GM23338 (cell line): ENCODE measurements at regions not wholly inside any gene's neighbourhood (a gene's known extent, or its start where the extent isn't known, plus 50 kb on each side); places are given as distances from the start of the nearest gene placed in this dataset.

Experiments
- ATAC-seq: fragments of 200-7000 bp; cut with Tn5 transposase; 3 replicates; pipeline ENCODE4 v1.9.1; 2020
- DNase-seq: peaks from one replicate; pipeline ENCODE4 v3.0.0-alpha.2; 2015; ENCODE audit warnings: low spot score
- H2AFZ ChIP-seq: fragments of 200-600 bp; sonication (generic); 2 replicates; pipeline ENCODE4 v1.8.0; 2016; ENCODE audit warnings: antibody characterized with exemption, mild to moderate bottlenecking, moderate library complexity
- H3F3A ChIP-seq: fragments of 200-600 bp; sonication (generic); replicated peaks from 2 replicates; pipeline ENCODE4 v1.8.0; 2017; ENCODE audit warnings: antibody characterized with exemption, mixed run types, low read depth
- H3K27ac ChIP-seq: fragments of 200-600 bp; sonication (generic); 2 replicates; pipeline ENCODE4 v1.6.1; 2016; ENCODE audit warnings: low read depth
- H3K27me3 ChIP-seq: fragments of 200-600 bp; sonication (generic); 2 replicates; pipeline ENCODE4 v1.8.0; 2016; ENCODE audit warnings: mild to moderate bottlenecking, mixed run types, moderate library complexity; ENCODE audit not compliant: insufficient read depth
- H3K36me3 ChIP-seq: fragments of 200-600 bp; sonication (generic); 2 replicates; pipeline ENCODE4 v1.8.0; 2016; ENCODE audit warnings: mild to moderate bottlenecking; ENCODE audit not compliant: insufficient read depth
- H3K4me1 ChIP-seq: fragments of 200-600 bp; sonication (generic); 2 replicates; pipeline ENCODE4 v1.8.0; 2016; ENCODE audit warnings: mild to moderate bottlenecking, moderate library complexity; ENCODE audit not compliant: insufficient read depth
- H3K4me2 ChIP-seq: fragments of 200-600 bp; sonication (generic); 2 replicates; pipeline ENCODE4 v1.7.1; 2017; ENCODE audit warnings: mixed run types
- H3K4me3 ChIP-seq: fragments of 200-600 bp; sonication (generic); 2 replicates; pipeline ENCODE4 v1.6.1; 2016; ENCODE audit warnings: mixed run types
- H3K79me2 ChIP-seq: fragments of 200-600 bp; sonication (generic); replicated peaks from 2 replicates; pipeline ENCODE4 v1.8.0; 2017; ENCODE audit warnings: mild to moderate bottlenecking; ENCODE audit not compliant: insufficient read depth
- H3K9me2 ChIP-seq: fragments of 200-600 bp; sonication (generic); 2 replicates; pipeline ENCODE4 v1.8.0; 2017; ENCODE audit not compliant: insufficient read depth
- H4K20me1 ChIP-seq: fragments of 200-600 bp; sonication (generic); replicated peaks from 2 replicates; pipeline ENCODE4 v1.8.0; 2017; ENCODE audit warnings: mild to moderate bottlenecking; ENCODE audit not compliant: insufficient read depth
- H3K27ac Mint-ChIP-seq: 2 replicates; pipeline ENCODE4 v1.8.0; 2020; ENCODE audit warnings: inconsistent platforms, mild to moderate bottlenecking, moderate library complexity, mixed read lengths
- H3K27me3 Mint-ChIP-seq: 3 replicates; pipeline ENCODE4 v1.8.0; 2022; ENCODE audit warnings: low read depth, mild to moderate bottlenecking, moderate library complexity, mixed read lengths, inconsistent platforms; ENCODE audit not compliant: insufficient read depth, poor library complexity
- H3K36me3 Mint-ChIP-seq: 3 replicates; pipeline ENCODE4 v1.8.0; 2021; ENCODE audit warnings: low read depth, mild to moderate bottlenecking, inconsistent platforms, moderate library complexity, mixed read lengths
- H3K4me1 Mint-ChIP-seq: 3 replicates; pipeline ENCODE4 v1.8.0; 2020; ENCODE audit warnings: mild to moderate bottlenecking, inconsistent platforms, mixed read lengths
- H3K4me3 Mint-ChIP-seq: 3 replicates; pipeline ENCODE4 v1.8.0; 2021; ENCODE audit warnings: moderate library complexity, mild to moderate bottlenecking, inconsistent platforms, mixed read lengths
- H3K9me3 Mint-ChIP-seq: 3 replicates; pipeline ENCODE4 v1.8.0; 2020; ENCODE audit warnings: moderate library complexity, mild to moderate bottlenecking, inconsistent platforms, mixed read lengths
- CREB1 ChIP-seq: fragments of 250-450 bp; sonication (Bioruptor Pico); IDR thresholded peaks from 2 replicates; pipeline ENCODE4 v1.5.0; 2020; ENCODE audit warnings: low read depth, mild to moderate bottlenecking, moderate library complexity
- CTCF ChIP-seq, 2 experiments: fragments of 200-600 bp in 1 of 2; sonication (generic) in 1 of 2; conservative IDR thresholded peaks; 2 replicates each; pipeline versions ENCODE4 v1.5.1 to v1.6.1; 2016 to 2017; ENCODE audit warnings: antibody characterized with exemption in 2 of 2, low read depth in 2 of 2, mild to moderate bottlenecking in 2 of 2, moderate library complexity in 1 of 2
- ETS1 ChIP-seq: IDR thresholded peaks from 2 replicates; pipeline ENCODE4 v1.6.1; 2016; ENCODE audit warnings: antibody characterized with exemption
- EZH2 ChIP-seq: fragments of 200-600 bp; sonication (generic); IDR thresholded peaks from one replicate; pipeline ENCODE4 v1.8.0; 2017; ENCODE audit warnings: antibody characterized with exemption, mild to moderate bottlenecking, low read depth; ENCODE audit not compliant: unreplicated experiment
- EZH2phosphoT487 ChIP-seq: fragments of 200-600 bp; sonication (generic); IDR thresholded peaks from one replicate; pipeline ENCODE4 v1.8.1; 2018; ENCODE audit warnings: antibody characterized with exemption; ENCODE audit not compliant: unreplicated experiment
- JUNB ChIP-seq: IDR thresholded peaks from one replicate; pipeline ENCODE4 v1.6.1; 2016; ENCODE audit warnings: antibody characterized with exemption; ENCODE audit not compliant: unreplicated experiment
- NANOG ChIP-seq: IDR thresholded peaks from 2 replicates; pipeline ENCODE4 v1.6.1; 2016; ENCODE audit warnings: antibody characterized with exemption, borderline replicate concordance
- POLR2AphosphoS5 ChIP-seq: IDR thresholded peaks from 2 replicates; pipeline ENCODE4 v1.6.1; 2016; ENCODE audit warnings: antibody characterized with exemption, low read depth
- REST ChIP-seq: IDR thresholded peaks from one replicate; pipeline ENCODE4 v1.6.1; 2018; ENCODE audit warnings: antibody characterized with exemption; ENCODE audit not compliant: unreplicated experiment
- STAT1 ChIP-seq: IDR thresholded peaks from one replicate; pipeline ENCODE4 v1.6.1; 2016; ENCODE audit warnings: antibody characterized with exemption; ENCODE audit not compliant: unreplicated experiment
- ZNF114 ChIP-seq: fragments of 250-450 bp; sonication (Bioruptor Pico); IDR thresholded peaks from 2 replicates; pipeline ENCODE4 v1.5.0; 2020; ENCODE audit warnings: mild to moderate bottlenecking, moderate library complexity
- ZNF331 ChIP-seq: fragments of 250-450 bp; sonication (Bioruptor Pico); IDR thresholded peaks from 2 replicates; pipeline ENCODE4 v1.5.0; 2020; ENCODE audit warnings: low read depth, mild to moderate bottlenecking, moderate library complexity
- ZNF462 ChIP-seq: fragments of 250-450 bp; sonication (Bioruptor Pico); IDR thresholded peaks from 2 replicates; pipeline ENCODE4 v1.5.0; 2020; ENCODE audit warnings: mild to moderate bottlenecking, moderate library complexity

- Histone ChIP-seq H3K27me3 (no peaks in the 10 kb centered on the region), H3K4me3 (no peak overlapping the region), H3K4me2 (no peak overlapping the region), H2AFZ (no peak overlapping the region), H3K27ac (no peak overlapping the region), H3K4me1 (no peaks in the 10 kb centered on the region), H3F3A (no peaks in the 10 kb centered on the region), H3K36me3 (no peaks in the 10 kb centered on the region), H3K79me2 (no peaks in the 10 kb centered on the region), H4K20me1 (no peaks in the 10 kb centered on the region), H3K9me2 (no peaks in the 10 kb centered on the region)
- Mint-ChIP-seq H3K36me3 (no peaks in the 10 kb centered on the region), H3K27me3 (peaks cover 1% of the 10 kb centered on the region), H3K4me1 (peaks cover 6% of the 10 kb centered on the region; the same call in 1 of the 3 replicates), H3K9me3 (no peaks in the 10 kb centered on the region), H3K4me3 (no peak overlapping the region), H3K27ac (no peak overlapping the region)
- no peak for TF ChIP-seq ZNF462 (CRISPR knock-in tag)
- TF ChIP-seq ZNF114, result no peak
- TF ChIP-seq NANOG, result no peak
- no peak for TF ChIP-seq REST
- no peak for TF ChIP-seq EZH2phosphoT487
- TF ChIP-seq JUNB, result no peak
- TF ChIP-seq CREB1 (CRISPR knock-in tag), result no peak
- TF ChIP-seq POLR2AphosphoS5, result no peak
- no peak for TF ChIP-seq STAT1
- no peak for TF ChIP-seq CTCF (conservative IDR thresholded peaks at IDR 0.05; ENCODE audit: low read depth in 2 of 2)
- TF ChIP-seq ETS1, result no peak
- TF ChIP-seq EZH2, result no peak
- TF ChIP-seq ZNF331, result no peak
- DNase-seq (no peak), ATAC-seq (no peak)
These were observed 714.6 kb downstream of the SEMA5A start for GRCh38 chr5:8831251-8831650.
